ENCODE measurements at regions not wholly inside any gene's neighbourhood (a gene's known extent, or its start where the extent isn't known, plus 50 kb on each side); places are given as distances from the start of the nearest gene placed in this dataset.

DNA sequence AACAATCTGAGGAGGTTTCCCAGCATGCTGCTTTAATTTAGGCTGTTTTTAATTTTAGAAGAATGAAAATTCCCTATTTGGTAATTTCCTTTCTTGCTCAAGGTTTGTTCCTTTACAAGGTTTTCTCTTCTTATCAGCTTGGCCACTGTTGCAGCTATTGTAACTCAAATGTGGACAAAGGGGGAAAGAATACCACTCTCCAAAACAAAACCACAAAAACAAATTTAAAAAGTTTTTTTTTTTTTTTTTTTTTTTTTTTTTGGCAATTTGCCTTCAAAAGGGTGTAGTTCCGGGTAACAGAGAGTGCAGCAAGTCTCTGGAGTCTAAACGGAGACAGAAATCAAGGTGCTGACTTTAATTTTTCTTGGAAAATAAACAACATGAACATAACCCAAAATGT, 306.4 kb upstream of the ARGLU1 start:
- 4 to 21% (median 4%) methylated on average over 2 of the region's 2 CpGs for WGBS, 3 donors
- H3K27ac ChIP-seq (ENCODE audit: low read depth, low read length) = no peak overlapping the region

DNA sequence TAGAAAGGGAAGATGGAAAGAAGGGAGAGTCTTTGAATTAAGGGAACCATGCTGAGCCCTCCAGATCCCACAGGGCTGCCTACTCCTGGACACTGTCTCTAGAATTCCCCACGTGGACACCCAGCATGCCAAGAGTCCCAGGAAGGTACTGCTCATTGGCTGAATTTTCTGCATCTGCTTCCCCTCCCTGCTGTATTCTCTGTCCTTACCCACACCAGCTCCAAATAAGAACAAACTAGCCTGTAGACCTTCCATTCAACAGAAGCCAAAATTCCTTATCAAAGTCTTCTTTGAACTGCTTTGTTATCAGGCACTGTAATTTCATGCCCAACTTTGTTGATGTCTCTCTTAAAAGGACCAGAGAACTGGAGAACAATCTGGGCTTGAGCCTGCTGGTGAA, 305.9 kb upstream of the ARGLU1 start:
- WGBS, 3 donors = 50 to 69% (median 51%) methylated on average over 1 of the region's 1 CpG
- no peak overlapping the region for H3K27ac ChIP-seq (ENCODE audit: low read depth, low read length)

DNA sequence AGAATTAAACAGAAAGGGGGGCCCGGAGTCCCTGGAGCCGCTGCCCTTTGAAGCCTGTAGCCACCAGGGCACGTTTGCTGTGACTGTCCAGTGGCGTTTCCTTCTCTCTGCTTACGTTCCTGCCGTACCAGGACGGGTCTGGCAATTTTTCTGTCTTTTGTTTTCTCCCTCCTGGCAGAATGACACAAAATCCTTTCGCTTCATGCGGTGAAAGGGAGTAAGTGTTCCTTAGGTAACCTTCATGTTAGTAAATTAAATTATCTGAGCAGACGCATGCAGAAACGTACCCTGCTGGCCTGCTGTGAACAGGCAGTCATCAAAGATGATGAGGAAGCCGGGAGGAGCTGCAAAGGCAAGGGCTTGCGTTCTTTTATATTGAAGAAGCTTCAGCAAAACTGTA, 299.3 kb upstream of the ARGLU1 start:
- 4 to 20% (median 5%) methylated on average over 13 of the region's 13 CpGs for WGBS, 3 donors
- H3K27ac ChIP-seq (ENCODE audit: low read depth, low read length) = no peak overlapping the region

DNA sequence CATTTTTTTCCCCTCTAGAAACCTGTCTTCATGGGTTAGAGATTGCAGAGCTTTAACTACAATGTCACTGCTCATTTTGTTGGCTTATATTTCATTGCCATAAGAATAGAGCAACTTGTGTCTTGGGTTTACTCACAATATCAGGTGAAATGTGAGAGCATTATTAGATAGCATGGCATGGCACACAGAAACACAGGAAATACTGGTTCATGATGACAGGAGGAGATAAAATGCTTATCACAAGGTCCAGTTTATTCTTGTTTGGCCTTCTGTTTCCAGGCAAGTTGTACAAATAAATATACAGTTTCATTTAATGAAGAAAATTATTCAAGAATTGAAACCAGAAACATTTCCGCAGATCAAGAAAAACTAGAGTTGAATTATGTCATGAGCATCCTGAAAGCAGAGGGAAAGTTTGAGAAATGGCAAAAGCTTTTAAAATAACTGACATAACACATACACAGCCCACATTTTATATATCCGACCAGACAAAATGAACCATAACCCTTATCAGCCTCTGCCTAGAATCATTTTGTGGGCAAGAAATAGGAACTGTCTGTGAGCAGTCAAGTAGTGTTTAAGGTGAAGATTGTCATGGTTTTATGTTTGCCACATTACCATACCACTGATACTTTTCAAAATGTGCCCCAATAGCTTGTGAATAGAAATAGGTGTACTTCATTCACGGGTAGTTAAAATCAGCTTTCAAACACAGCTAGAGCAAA, 297.9 kb upstream of the ARGLU1 start:
- WGBS, 3 donors = 37 to 56% (median 45%) methylated on average over 3 of the region's 3 CpGs
- H3K27ac ChIP-seq (ENCODE audit: low read depth, low read length) = no peak overlapping the region

DNA sequence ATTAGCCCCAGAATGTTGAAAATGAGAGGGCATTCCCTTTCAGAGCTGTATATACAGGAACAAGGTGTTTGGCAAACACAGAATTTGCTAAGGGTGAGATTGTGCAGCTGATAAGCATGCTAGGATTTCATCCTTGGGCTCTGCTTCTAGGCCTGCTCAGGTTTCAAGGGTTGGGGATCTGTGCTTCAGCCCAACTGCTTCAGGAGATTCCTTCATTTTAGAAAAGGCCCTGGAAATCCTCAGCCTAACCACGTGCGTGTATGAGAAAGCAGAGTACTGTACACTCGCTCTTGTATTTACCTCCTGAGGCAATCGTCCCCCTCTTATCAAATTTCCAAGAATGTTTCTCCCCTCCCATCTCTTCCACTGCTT, 291.6 kb upstream of the ARGLU1 start:
- WGBS, 3 donors = 25 to 55% (median 51%) methylated on average over 4 of the region's 4 CpGs
- H3K27ac ChIP-seq (ENCODE audit: low read depth, low read length) = no peak overlapping the region

DNA sequence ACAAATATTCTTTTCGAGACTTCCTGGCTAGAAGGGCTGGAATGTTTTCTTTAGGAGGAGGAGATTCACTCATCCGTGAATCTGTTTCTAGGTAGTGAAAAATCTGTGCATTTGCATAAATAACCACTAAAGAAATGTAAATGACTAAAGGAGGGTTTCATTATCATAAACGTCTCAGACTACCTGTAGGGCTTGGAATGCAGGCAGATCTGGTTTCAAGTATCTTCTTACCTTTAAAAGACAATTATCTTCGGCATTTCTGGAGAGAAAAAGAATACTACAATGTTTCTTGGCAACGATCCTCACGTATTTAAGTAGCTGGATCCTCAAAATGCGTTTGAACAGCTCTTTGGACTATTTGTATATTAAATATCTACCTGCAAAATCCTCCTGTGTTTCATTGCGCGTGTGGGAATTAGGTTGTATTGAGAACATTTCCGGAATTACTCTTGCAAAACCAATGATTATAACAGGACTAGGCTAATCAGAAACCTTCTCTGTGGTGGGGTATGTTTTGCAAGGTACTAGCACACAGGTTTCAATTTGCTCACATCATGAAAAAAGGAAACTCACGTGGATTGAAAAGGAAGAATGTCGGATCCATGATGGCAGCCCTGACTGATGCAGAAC, 291.1 kb upstream of the ARGLU1 start:
- H3K27ac ChIP-seq (ENCODE audit: low read depth, low read length) = no peak overlapping the region
- whole genome bisulfite sequencing, 3 donors = 73 to 79% (median 76%) methylated on average over 12 of the region's 12 CpGs

DNA sequence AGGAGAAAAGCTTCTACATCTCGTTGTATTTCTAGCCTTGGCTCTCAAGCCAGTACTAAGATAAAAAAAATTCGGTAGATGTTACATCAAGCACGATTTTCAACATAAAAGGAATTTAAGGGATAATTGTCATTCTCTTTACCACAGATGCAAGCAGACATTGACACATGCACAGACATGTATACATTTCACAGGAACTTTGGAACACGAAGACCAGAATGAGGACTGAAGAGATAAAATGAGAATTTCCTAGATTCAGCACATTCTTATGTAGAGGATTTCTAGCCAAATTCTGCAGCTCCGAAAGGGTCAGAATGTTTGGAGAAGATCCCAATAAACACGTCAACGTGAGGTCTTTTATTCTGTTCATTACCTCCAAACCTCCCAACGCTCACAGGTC, 284.5 kb upstream of the ARGLU1 start:
- WGBS, 3 donors = 64 to 76% (median 71%) methylated on average over 8 of the region's 8 CpGs
- H3K27ac ChIP-seq (ENCODE audit: low read depth, low read length) = no peak overlapping the region

DNA sequence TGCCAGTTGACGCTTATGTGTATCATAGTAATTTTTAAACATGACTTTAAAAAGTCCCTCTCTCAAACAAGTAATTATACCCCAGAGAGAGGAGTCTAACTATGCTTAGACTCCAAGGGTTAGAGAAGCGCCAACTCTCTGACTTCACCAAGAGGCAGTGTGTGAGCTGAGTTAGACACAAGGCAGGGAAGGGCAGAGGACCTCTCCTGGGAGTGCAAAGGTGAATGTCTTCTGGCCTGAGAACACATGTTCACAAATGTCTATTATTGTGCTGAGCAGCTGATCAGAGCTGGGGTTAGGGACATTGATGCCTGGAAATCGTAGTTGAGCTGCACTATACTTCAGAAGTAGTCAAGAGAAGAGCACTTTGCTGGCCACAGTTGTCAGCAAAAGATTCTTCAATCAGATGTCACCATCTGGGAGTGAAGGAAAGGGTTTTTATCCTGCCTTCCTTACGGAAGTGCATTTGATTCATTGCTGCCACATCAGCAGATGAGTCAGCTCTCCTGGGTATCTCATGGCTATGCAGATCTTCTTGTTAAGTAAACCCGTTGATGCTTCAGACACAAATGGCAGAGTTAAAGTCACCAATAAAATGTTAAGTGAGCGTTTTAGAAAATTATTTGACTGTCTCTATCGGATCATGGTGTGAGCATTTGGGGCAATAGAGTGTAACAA, 283.2 kb upstream of the ARGLU1 start:
- 76 to 87% (median 84%) methylated on average over 7 of the region's 7 CpGs for WGBS, 3 donors
- H3K27ac ChIP-seq (ENCODE audit: low read depth, low read length) = no peak overlapping the region

DNA sequence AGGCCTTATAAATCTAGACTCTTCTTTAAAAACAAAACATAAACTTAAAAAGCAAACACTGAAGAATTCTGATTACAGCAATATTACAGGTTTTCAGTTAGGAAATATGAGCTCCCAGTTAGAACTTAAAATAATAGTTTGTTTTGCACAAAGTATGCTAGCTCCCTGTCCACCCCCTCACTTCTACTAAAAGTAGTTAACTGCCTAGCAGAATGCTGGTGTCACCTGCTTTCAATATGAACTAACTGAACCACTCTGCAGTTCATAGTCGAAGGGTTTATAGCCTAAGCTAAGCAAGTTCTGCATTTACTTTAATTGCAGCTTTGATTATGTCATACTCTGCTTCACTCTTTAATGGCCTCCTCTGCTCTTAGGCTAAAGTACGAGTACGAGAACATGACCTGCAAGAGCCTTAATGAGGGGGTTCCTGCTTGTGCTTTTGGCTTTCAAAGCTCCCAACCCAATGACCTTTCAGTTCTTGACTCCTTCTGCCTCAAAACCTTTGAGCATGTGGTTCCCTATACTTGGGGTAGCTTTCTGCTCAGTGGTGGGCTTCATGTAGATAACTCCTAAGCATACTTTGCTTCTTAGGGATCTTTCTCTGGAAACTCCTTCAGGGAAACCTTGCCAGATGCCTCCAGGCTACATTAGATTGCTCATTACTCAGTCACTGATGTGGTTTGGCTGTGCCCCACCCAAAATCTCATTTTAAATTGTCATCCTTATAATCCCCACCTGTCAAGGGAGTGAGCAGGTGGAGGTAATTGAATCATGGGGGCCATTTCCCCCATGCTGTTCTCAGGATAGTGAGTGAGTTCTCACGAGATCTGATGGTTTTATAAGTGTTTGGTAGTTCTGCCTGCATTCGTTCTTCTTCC, 278.9 kb upstream of the ARGLU1 start:
- WGBS, 3 donors = 84 to 92% (median 90%) methylated on average over 5 of the region's 5 CpGs
- no peak overlapping the region for H3K27ac ChIP-seq (ENCODE audit: low read depth, low read length)

DNA sequence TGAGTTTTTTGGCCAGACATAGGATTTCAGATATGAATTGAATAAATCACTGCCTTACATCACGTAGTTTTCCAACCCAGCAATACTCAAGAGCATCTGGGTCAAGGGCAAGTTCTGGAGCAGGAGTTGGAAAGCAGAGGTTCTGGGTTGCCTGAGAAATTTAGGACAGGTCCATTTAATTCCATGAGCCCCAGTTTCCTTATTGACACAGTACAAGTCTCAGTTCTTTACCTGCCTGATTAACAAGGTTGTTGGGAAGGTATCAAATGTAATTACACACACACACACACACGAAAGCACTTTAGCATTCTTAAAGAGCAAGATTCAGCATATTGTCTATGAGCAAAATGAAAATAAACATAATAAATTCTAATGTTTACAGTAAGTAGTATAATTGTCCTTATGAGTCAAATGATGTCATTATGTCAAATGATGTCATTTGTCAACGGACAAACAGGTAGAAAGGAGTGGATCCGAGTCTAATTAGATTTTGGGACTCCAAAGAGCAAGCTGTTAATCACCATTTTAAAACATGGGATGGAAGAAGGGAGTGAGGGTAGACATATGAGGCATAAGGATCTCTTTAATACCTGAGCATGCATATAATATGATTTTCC, 268.4 kb upstream of the ARGLU1 start:
- WGBS, 3 donors = 37 to 75% (median 71%) methylated on average over 4 of the region's 4 CpGs
- H3K27ac ChIP-seq (ENCODE audit: low read depth, low read length) = no peak overlapping the region

DNA sequence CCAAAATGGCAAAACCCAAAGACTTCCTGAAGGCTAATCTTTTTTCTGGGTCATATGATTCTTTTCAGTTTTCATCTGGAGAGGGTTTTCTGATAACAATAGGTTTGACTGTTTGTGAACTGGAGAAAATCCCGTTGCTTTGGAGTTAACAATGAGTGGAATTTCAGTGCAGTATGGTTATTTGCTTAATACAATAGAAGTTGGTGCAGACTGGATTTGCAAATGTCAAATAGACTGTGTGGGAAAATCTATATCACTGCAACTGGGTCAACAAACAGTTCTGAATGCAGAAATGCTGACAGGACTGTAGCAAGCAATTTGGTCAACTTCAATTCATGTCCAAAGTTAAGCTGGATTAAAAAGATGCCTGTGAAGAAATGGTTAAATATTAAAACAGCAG, 267.5 kb upstream of the ARGLU1 start:
- 16 to 33% (median 33%) methylated on average over 1 of the region's 1 CpG for WGBS, 3 donors

DNA sequence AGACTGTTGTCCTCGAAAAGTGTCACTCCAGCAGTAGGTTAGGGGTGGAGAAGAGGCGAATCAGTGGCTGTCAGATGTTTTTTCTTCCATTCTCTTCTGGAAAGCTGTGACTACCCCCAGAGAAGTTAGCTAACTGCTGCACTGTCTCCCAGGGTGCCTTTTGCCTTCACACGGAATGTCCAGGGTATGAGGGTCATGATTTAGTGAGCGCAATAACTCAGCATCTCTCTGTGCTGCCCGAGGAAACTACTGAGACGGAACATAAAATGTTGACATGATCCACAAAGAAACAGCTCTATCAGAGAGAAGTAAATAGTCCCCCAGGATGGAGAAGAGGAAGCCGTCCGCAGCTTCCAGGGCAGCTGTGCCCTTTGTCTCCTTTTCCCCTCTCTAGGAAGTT, 254.0 kb upstream of the ARGLU1 start:
- H3K27ac ChIP-seq (ENCODE audit: low read depth, low read length) = no peak overlapping the region
- WGBS, 3 donors = 52 to 74% (median 68%) methylated on average over 8 of the region's 8 CpGs

More for the DNA sequence above, 267.5 kb upstream of the ARGLU1 start:
- no peak overlapping the region for H3K27ac ChIP-seq (ENCODE audit: low read depth, low read length)

DNA sequence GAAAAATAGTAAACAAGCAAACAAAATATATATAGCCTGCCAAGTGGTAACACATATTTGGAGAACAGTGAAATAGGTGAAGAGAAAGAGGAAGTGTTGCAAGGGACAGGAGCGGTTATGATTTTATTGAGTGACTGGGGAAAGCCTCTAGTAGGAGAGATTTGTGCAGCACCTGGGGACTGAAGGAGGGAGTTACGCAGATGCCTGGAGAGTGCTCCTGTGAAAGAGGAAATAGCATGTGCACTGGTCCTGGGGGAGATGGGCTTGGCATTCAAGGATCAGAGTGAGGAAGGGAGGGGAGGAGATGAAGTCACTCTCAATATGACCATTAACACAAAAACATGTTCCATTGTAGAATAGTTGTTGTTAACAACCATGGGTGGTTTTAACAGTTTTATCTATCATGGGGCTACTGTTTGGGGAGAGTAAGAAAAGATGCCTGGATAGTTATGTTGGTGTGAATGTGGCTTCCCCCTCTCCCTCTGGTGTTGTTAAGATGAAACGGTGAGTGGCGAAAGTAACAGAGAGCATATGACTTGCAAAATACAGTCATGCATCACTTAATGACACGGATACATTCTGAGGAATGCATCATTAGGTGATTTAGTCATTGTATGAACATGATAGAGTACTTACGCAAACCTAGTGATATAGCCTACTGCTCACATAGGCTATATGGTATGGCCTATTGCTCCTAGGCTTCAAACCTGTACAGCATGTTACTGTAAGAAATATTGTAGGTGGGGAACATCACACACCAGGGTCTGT, 251.7 kb upstream of the ARGLU1 start:
- H3K27ac ChIP-seq (ENCODE audit: low read depth, low read length) = no peak overlapping the region
- WGBS, 3 donors = 80 to 85% (median 80%) methylated on average over 6 of the region's 6 CpGs

DNA sequence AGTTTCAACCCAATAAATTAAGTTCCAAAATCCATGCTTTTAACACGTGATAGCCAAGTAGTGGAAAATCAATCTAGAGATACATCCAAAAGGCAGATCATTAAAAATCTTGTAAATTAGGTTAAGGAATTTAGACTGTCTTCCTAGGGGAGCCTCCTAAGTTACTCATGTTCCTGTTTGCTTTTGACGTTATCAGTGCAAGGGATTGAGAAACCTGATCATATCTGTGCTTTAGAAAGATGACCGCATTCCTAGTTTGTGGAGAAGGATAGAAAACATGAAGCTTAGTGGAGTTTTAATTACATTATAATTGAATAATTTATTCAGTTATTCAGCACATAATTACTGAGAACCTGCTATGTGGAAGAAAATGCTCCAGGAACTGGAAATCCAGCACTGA, 251.0 kb upstream of the ARGLU1 start:
- WGBS, 3 donors = 72 to 81% (median 76%) methylated on average over 3 of the region's 3 CpGs
- H3K27ac ChIP-seq (ENCODE audit: low read depth, low read length) = no peak overlapping the region

DNA sequence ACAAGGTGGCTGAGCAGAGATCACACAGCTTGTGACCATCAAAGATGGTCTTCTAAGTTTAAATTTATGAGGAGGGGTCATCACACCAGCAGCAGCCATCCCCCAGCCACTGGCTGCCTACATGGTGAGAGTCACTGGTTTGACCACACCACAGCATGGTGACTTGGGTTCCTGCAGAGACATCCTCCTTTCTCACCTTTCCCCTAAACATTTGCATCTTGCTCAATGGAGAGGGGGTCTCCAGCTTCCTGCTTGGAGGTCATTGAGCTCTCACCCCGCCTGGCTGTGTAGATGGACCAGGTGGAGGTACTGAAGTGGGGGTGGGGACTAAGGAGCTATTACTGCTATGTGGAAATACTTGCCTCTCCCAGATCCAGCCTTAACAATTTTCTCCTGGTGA, 247.6 kb upstream of the ARGLU1 start:
- 56 to 70% (median 64%) methylated on average over 1 of the region's 1 CpG for WGBS, 3 donors
- H3K27ac ChIP-seq (ENCODE audit: low read depth, low read length) = no peak overlapping the region

DNA sequence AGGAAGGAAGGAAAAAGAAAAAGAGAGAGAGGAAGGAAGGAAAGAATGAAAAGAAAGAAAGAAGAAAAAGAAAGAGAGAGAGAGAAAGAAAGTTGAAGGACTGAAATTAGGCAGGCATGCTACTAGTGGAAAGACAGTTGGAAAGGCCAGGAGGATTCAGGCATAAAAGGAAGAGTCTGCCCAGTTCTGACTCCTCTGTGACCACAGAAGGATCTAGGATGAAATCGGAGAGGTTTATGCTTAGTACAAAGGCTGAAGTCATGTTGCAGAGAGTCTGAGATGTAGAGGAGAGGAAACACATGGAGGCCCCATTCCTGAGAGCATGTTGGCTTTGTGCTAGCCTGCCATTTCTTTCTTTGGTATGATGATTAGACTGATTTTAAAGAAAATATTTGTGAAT, 246.5 kb upstream of the ARGLU1 start:
- H3K27ac ChIP-seq (ENCODE audit: low read depth, low read length) = no peak overlapping the region
- WGBS, 3 donors = 39 to 55% (median 50%) methylated on average over 1 of the region's 1 CpG

DNA sequence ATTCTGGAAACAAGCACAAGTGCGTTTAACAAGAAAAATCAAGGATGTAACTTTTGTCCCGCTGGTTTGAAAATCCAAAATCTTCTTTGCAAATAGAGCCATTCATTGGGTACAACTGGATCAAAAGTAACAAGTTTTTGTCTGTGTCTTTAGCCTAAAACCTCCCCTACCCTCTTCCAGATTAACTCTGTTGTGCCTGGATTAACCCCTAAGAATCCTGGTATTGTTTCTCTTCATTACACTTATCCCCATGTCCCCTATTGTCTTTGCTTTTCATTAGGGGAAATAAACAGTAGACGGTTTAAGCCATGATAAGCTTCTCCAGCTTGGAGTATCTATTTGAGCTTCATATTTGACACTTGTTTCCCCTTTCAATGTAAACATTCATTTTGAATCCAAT, 242.1 kb upstream of the ARGLU1 start:
- 65 to 86% (median 74%) methylated on average over 3 of the region's 3 CpGs for WGBS, 3 donors
- H3K27ac ChIP-seq (ENCODE audit: low read depth, low read length) = no peak overlapping the region

DNA sequence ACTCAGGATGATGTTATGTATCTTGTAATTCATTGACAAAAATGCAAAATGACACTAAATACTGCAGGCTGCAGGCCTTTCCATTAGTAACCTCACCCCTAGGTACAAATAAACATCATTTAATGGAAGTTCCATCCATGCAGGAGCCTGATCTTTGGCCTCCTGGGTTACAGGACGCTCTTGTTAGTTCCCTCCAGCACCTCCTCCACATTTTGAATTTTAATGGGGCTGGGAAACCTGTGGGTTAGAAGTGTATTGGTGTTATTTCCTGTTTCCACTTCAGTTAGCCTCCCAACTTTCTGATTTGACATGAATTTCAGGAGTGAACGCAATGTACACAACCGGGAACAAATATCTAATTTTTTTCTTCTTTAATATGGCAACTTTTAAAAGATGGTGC, 237.1 kb upstream of the ARGLU1 start:
- no peak overlapping the region for H3K27ac ChIP-seq (ENCODE audit: low read depth, low read length)
- 64 to 81% (median 69%) methylated on average over 3 of the region's 3 CpGs for WGBS, 3 donors

All from adipose tissue (tissue), 3 donors.